ENCODE measurements at regions not wholly inside any gene's neighbourhood (a gene's known extent, or its start where the extent isn't known, plus 50 kb on each side); places are given as distances from the start of the nearest gene placed in this dataset.
"Not testable (repeated sequence)": the region's sequence is repeated elsewhere in the genome, so short reads cannot be mapped to it uniquely, and the experiment has no call there.

GRCh38 chr4:170193496-170193895, 103.7 kb upstream of the AADAT start:
- Histone ChIP-seq H3K27ac (no peak overlapping the region), H3K36me3 (no peaks in the 10 kb centered on the region), H3K4me3 (no peak overlapping the region), H3K9me3 (no peaks in the 10 kb centered on the region), H3K4me1 (no peaks in the 10 kb centered on the region), H3K27me3 (peaks cover 5% of the 10 kb centered on the region)
- 61 to 62% methylated on average over 5 to 6 of the region's 6 CpGs for WGBS, 2 donors (ENCODE audit: low coverage in 1 of 2)
- ATAC-seq: no peak
- no peak for TF ChIP-seq EP300 (IDR thresholded peaks at IDR 0.05)
- no peak for TF ChIP-seq CTCF (IDR thresholded peaks at IDR 0.05)
- TF ChIP-seq POLR2A (IDR thresholded peaks at IDR 0.05): no peak
- no peak for TF ChIP-seq POLR2AphosphoS5 (IDR thresholded peaks at IDR 0.05)

- Histone ChIP-seq H3K9me3 (no peaks in the 10 kb centered on the region), H3K27me3 (peaks cover 5% of the 10 kb centered on the region), H3K27ac (no peak overlapping the region), H3K36me3 (no peaks in the 10 kb centered on the region), H3K4me1 (no peaks in the 10 kb centered on the region), H3K4me3 (no peak overlapping the region)
- ATAC-seq: no peak
- WGBS, 2 donors (ENCODE audit: low coverage in 1 of 2): 88 to 100% methylated on average over 1 of the region's 1 CpG
- TF ChIP-seq POLR2AphosphoS5 (IDR thresholded peaks at IDR 0.05) (no peak), CTCF (IDR thresholded peaks at IDR 0.05) (no peak), POLR2A (IDR thresholded peaks at IDR 0.05) (no peak), EP300 (IDR thresholded peaks at IDR 0.05) (no peak)
These were observed 100.5 kb upstream of the AADAT start for GRCh38 chr4:170190265-170190664.

GRCh38 chr4:170170861-170171260, 81.1 kb upstream of the AADAT start:
- Histone ChIP-seq H3K4me3 (no peak overlapping the region), H3K9me3 (no peaks in the 10 kb centered on the region), H3K27ac (no peak overlapping the region), H3K4me1 (no peaks in the 10 kb centered on the region), H3K36me3 (no peaks in the 10 kb centered on the region), H3K27me3 (no peaks in the 10 kb centered on the region)
- no peak for ATAC-seq
- WGBS, 2 donors (ENCODE audit: low coverage in 1 of 2): 31% methylated on average over 1 of the region's 1 CpG; no CpG with 5 or more reads in 1 of the 2 donors
- TF ChIP-seq POLR2AphosphoS5 (IDR thresholded peaks at IDR 0.05) (no peak), CTCF (IDR thresholded peaks at IDR 0.05) (no peak), POLR2A (IDR thresholded peaks at IDR 0.05) (no peak), EP300 (IDR thresholded peaks at IDR 0.05) (no peak)

GRCh38 chr4:170169699-170170098, 79.9 kb upstream of the AADAT start:
- ATAC-seq: no peak
- Histone ChIP-seq H3K9me3 (no peaks in the 10 kb centered on the region), H3K4me1 (no peaks in the 10 kb centered on the region), H3K4me3 (no peak overlapping the region), H3K27ac (no peak overlapping the region), H3K36me3 (no peaks in the 10 kb centered on the region), H3K27me3 (no peaks in the 10 kb centered on the region)
- no peak for TF ChIP-seq POLR2AphosphoS5 (IDR thresholded peaks at IDR 0.05)
- TF ChIP-seq POLR2A (IDR thresholded peaks at IDR 0.05): no peak
- no peak for TF ChIP-seq CTCF (IDR thresholded peaks at IDR 0.05)
- TF ChIP-seq EP300 (IDR thresholded peaks at IDR 0.05): no peak
- WGBS, 2 donors (ENCODE audit: low coverage in 1 of 2): 45% methylated on average over 3 of the region's 3 CpGs

GRCh38 chr4:170167678-170168077, 77.9 kb upstream of the AADAT start:
- H3K36me3 ChIP-seq: no peaks in the 10 kb centered on the region
- H3K4me1 ChIP-seq: no peaks in the 10 kb centered on the region
- no peak for ATAC-seq
- TF ChIP-seq POLR2A (IDR thresholded peaks at IDR 0.05) (no peak), CTCF (IDR thresholded peaks at IDR 0.05) (no peak), EP300 (IDR thresholded peaks at IDR 0.05) (no peak), POLR2AphosphoS5 (IDR thresholded peaks at IDR 0.05) (no peak)
- H3K9me3 ChIP-seq: no peaks in the 10 kb centered on the region
- H3K4me3 ChIP-seq: no peak overlapping the region
- 80 to 95% methylated on average over 4 to 9 of the region's 10 CpGs for WGBS, 2 donors (ENCODE audit: low coverage in 1 of 2)
- H3K27me3 ChIP-seq: no peaks in the 10 kb centered on the region
- no peak overlapping the region for H3K27ac ChIP-seq

GRCh38 chr4:170166193-170166592, 76.4 kb upstream of the AADAT start:
- H3K4me1 ChIP-seq, H3K4me3 ChIP-seq, H3K36me3 ChIP-seq, H3K9me3 ChIP-seq, H3K27me3 ChIP-seq, ATAC-seq, H3K27ac ChIP-seq: not testable (repeated sequence)
- WGBS, 2 donors (ENCODE audit: low coverage in 1 of 2): no CpG with 5 or more reads among the region's 26 CpGs

Measured in gastroesophageal sphincter (tissue), 4 donors.